GM21528 (cell line): ENCODE measurements at regions not wholly inside any gene's neighbourhood (a gene's known extent, or its start where the extent isn't known, plus 50 kb on each side); places are given as distances from the start of the nearest gene placed in this dataset.
"Not testable (repeated sequence)": the region's sequence is repeated elsewhere in the genome, so short reads cannot be mapped to it uniquely, and the experiment has no call there.

Source experiments
- ATAC-seq: cut with Tn5 transposase; IDR thresholded peaks from one replicate; pipeline ENCODE4 v1.9.1; 2021; ENCODE audit warnings: mild to moderate bottlenecking, moderate library complexity; ENCODE audit not compliant: unreplicated experiment, low FRiP score

GRCh38 chr1:73106931-73107330 is 824.6 kb upstream of the NEGR1 start:
- no peak for ATAC-seq

- ATAC-seq = no peak
These were observed 823.4 kb upstream of the NEGR1 start for GRCh38 chr1:73105755-73106154.

GRCh38 chr1:73104749-73105148 is 822.4 kb upstream of the NEGR1 start:
- ATAC-seq = no peak

GRCh38 chr1:73100216-73100615 is 817.9 kb upstream of the NEGR1 start:
- ATAC-seq = no peak

GRCh38 chr1:73097917-73098316 is 815.6 kb upstream of the NEGR1 start:
- no peak for ATAC-seq

- ATAC-seq = no peak
These were observed 814.5 kb upstream of the NEGR1 start for GRCh38 chr1:73096841-73097240.

- ATAC-seq = no peak
These were observed 810.0 kb upstream of the NEGR1 start for GRCh38 chr1:73092383-73092782.

- no peak for ATAC-seq
These were observed 784.5 kb upstream of the NEGR1 start for GRCh38 chr1:73066866-73067265.

- no peak for ATAC-seq
These were observed 783.2 kb upstream of the NEGR1 start for GRCh38 chr1:73065339-73066041.

DNA sequence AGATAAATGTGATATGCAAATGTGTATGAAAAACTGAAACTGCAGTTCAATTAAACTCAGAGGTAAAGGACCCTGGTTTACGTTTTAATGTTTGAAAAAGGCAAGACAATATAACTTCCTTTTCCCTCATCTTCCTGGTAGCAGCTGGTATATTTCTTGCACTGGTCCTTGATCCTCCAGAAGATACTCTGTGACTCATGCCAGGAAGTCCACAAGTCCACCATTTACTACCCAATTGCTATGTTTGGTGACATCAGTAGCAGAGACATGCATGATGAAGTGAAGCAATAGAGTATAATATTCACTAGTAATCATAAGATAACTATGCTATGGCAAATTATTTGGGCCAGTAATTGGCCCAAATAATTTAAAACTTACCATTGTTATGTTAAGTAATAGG is 774.5 kb upstream of the NEGR1 start:
- ATAC-seq = no peak

DNA sequence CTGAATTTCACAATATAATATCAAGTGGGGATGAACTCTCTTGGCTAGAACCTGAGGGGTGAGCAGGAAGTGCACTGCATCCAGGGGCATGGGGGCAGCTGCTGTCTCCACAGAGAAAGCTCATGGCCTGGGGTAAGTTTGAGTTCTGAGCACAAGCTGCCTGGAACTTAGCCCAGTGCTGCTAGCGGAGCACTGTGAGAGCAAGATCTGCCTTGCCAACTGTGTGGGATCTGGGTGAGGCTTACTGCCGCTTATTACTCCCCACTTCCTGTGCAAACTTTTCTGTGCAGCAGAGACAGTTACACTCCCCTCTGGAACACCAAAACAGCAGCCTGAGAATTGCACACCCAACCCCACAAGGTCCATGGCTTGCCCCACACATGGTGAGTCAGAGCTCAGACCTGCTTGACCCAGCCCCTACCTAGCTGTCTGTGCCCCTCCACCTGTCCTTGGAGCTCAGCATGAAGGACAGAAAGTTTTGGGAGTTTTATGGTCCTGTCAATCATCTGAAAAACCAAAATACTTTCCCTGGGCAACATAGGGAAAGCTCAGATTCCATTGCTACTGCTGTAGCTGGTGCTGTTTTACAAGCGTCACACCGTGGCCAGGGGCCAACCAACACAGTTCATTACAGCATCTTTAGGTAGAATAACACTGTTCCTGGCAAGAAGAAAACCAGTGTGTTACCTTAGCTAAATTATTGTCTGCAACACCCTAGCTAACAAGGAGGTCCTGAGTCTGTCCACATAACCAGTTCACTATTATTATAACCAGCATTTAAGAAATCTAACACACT is 762.1 kb upstream of the NEGR1 start:
- ATAC-seq = no peak

GRCh38 chr1:73042403-73042802 is 760.1 kb upstream of the NEGR1 start:
- ATAC-seq = no peak

- ATAC-seq = no peak
These were observed 758.5 kb upstream of the NEGR1 start for GRCh38 chr1:73040811-73041210.

GRCh38 chr1:73034271-73034670 is 751.9 kb upstream of the NEGR1 start:
- ATAC-seq = no peak

DNA sequence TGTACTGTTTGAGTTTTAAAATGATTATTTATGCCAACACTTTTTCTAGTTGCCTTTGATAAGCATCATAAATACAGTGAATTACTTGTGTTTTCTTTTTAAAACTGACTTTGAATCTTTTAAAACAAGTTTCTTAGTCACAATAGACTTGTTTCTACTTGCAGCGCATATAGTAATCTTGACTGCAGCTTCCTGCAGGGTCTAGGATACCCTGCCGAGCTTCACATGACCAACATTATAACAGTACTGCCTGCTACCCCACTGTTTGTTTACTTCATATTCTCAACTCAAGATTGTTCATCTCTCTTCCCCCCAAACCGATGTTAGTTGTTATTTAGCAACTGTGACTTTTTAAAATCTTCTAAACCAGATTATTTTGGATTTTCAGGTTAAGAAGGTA is 751.3 kb upstream of the NEGR1 start:
- ATAC-seq = no peak

DNA sequence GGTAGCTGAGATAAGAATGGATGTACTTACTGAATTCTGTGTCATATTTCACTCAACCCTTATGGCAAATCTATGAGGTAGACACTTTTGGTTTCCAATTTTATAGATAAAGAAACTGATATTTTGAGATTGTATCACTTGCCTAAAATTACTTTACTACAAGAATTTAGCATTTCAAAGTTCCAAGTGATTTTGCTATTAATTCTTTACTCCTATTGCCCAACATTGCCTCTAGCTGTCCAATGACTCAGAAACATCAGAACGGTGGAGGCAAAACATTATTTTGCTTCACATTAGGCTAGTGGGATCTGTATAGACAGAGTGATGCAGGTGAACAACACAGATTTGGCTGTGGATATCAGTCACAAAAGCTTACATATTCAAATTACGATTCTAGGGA is 747.2 kb upstream of the NEGR1 start:
- no peak for ATAC-seq

DNA sequence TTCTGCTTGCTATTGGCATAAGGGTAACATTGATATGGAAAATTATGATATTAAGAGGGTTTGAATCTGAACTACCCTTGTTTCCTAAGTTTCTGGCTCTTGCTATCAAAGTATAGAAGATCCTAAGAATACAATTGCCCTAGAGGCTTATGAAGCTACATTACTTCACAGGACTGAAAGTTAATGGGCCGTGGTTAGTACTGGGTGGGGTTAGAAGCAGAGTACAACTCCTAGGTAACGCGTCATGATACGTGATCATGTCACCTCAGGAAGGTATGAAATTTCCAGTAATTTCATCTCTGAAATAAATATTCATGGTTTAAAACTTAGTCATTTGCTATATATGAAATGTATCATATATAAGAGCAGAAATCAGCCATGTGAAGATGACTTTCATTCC is 743.8 kb upstream of the NEGR1 start:
- ATAC-seq = no peak

DNA sequence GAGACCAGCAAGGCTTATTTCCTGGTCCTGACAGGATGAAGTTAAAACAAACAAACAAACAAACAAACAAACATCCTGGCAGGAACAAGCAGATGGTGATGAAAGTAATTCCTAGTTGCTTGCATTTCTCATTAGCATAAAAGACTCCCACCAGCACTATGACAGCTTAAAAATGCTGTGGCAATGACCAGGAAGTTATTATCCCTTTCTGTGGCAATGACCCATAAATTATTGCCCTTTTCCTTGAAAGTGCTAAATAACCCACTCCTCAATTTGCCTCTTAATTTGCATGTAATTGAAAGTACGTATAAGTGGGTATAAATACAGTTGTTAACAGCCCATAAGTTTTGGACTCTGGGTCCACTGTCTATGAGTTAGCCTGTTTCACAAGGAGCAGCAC is 727.6 kb upstream of the NEGR1 start:
- ATAC-seq = no peak

- ATAC-seq = no peak
These were observed 727.0 kb upstream of the NEGR1 start for GRCh38 chr1:73009311-73009710.

GRCh38 chr1:72997624-72998023 is 715.3 kb upstream of the NEGR1 start:
- no peak for ATAC-seq

GRCh38 chr1:72997041-72997440 is 714.7 kb upstream of the NEGR1 start:
- ATAC-seq = no peak

GRCh38 chr1:72987871-72988270 is 705.5 kb upstream of the NEGR1 start:
- not testable (repeated sequence) for ATAC-seq
